Activated CD8-positive, alpha-beta memory T cell treated with anti-CD3 and anti-CD28 coated beads, Interleukin-2, amount 10 ng/mL, durations not matched to agents 7 days and 5 days (primary cell): ENCODE measurements at regions not wholly inside any gene's neighbourhood (a gene's known extent, or its start where the extent isn't known, plus 50 kb on each side); places are given as distances from the start of the nearest gene placed in this dataset.

ENCODE experiments used
- ATAC-seq: fragments of 150-1000 bp; cut with Tn5 transposase; one replicate; pipeline ENCODE4 v1.10.0; 2021; ENCODE audit warnings: moderate library complexity
- CTCF ChIA-PET: fragments of 350-600 bp; sonication (Branson Sonifier 250); formaldehyde crosslinking; loops from one replicate; lab custom pipeline; 2021; ENCODE audit warnings: antibody characterized with exemption; lab: Charles Lee
- DNase-seq: peaks from one replicate; pipeline ENCODE4 v3.0.0-alpha.2; 2020
- H3K27ac Mint-ChIP-seq: one replicate; pipeline ENCODE4 v1.8.0; 2021; ENCODE audit warnings: mild to moderate bottlenecking, mixed read lengths
- H3K27me3 Mint-ChIP-seq: one replicate; pipeline ENCODE4 v1.8.0; 2021; ENCODE audit warnings: mixed read lengths
- H3K36me3 Mint-ChIP-seq: one replicate; pipeline ENCODE4 v1.8.0; 2021; ENCODE audit warnings: mild to moderate bottlenecking, mixed read lengths
- H3K4me1 Mint-ChIP-seq: one replicate; pipeline ENCODE4 v1.8.0; 2021; ENCODE audit warnings: mixed read lengths
- H3K4me3 Mint-ChIP-seq: one replicate; pipeline ENCODE4 v1.8.0; 2021; ENCODE audit warnings: mild to moderate bottlenecking, moderate library complexity, mixed read lengths
- H3K9me3 Mint-ChIP-seq: one replicate; pipeline ENCODE4 v1.8.0; 2022; ENCODE audit warnings: low read depth, mixed read lengths

GRCh38 chr5:91433861-91434260 lies 50.7 kb upstream of the ARRDC3 start:
- H3K9me3 Mint-ChIP-seq, result no peaks in the 10 kb centered on the region
- no peaks in the 10 kb centered on the region for H3K27me3 Mint-ChIP-seq
- H3K27ac Mint-ChIP-seq, result no peak overlapping the region
- ATAC-seq (no peak), DNase-seq (no peak)
- CTCF ChIA-PET, result interaction anchor here (2.8 kb wide), 1 partner anchor 15 kb away, joined by 17 read pairs; no protein-coding TSS in a partner anchor
- no peak overlapping the region for H3K4me3 Mint-ChIP-seq
- peaks cover 13% of the 10 kb centered on the region for H3K4me1 Mint-ChIP-seq
- H3K36me3 Mint-ChIP-seq, result no peaks in the 10 kb centered on the region
